IPS DF 6.9 (cell line): ENCODE measurements at regions not wholly inside any gene's neighbourhood (a gene's known extent, or its start where the extent isn't known, plus 50 kb on each side); places are given as distances from the start of the nearest gene placed in this dataset.

Experiments
- DNase-seq: peaks from one replicate; pipeline ENCODE4 v3.0.0-alpha.2; 2013; ENCODE audit warnings: low read depth, low spot score
- H3K27ac ChIP-seq: one replicate; pipeline ENCODE4 v1.5.1; 2013; ENCODE audit warnings: low read length, control low read depth
- H3K27me3 ChIP-seq: 2 replicates; pipeline ENCODE4 v1.6.1; 2013; ENCODE audit warnings: mild to moderate bottlenecking, low read length; ENCODE audit not compliant: control insufficient read depth, insufficient read depth
- H3K36me3 ChIP-seq: 2 replicates; pipeline ENCODE4 v1.6.1; 2013; ENCODE audit warnings: low read length; ENCODE audit not compliant: control insufficient read depth, insufficient read depth
- H3K4me1 ChIP-seq: 2 replicates; pipeline ENCODE4 v1.6.1; 2013; ENCODE audit warnings: low read length; ENCODE audit not compliant: control insufficient read depth, insufficient read depth
- H3K4me3 ChIP-seq: 2 replicates; pipeline ENCODE4 v1.5.1; 2013; ENCODE audit warnings: mild to moderate bottlenecking, low read length
- H3K9me3 ChIP-seq: 2 replicates; pipeline ENCODE4 v1.6.1; 2013; ENCODE audit warnings: low read length, inconsistent platforms; ENCODE audit not compliant: control insufficient read depth, insufficient read depth
- WGBS: extraction: QIAGEN DNeasy Blood & Tissue Kit; methylation state at CpG from one replicate; pipeline ENCODE4 v1.1.7; 2013; ENCODE audit warnings: mixed read lengths, missing lambda C conversion rate; ENCODE audit not compliant: insufficient read length, insufficient coverage; 5-methylcytosine and 5-hydroxymethylcytosine counted together

DNA sequence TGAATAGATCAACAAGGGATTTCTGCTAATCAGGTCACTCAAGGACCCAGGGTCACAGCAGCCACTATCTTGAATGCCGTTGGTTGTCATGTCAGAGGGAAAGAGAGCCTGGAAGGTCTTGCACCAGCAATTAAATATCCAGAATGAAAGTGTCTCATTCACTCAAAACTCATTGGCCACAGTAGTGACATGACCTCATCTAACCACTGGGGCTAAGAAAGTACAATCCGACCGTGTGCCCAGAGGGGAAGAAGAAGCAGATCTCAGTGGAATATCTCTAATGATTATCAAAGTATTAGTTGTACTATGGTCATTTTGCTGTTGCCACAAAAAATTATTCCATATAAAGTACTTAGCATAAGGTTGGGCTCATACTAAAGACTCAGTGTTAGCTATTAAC lies 210.0 kb downstream of the QDPR start:
- Histone ChIP-seq H3K9me3 (no peaks in the 10 kb centered on the region; the same call in 1 of the 2 replicates), H3K27me3 (no peaks in the 10 kb centered on the region), H3K27ac (no peak overlapping the region), H3K36me3 (no peaks in the 10 kb centered on the region), H3K4me1 (no peaks in the 10 kb centered on the region), H3K4me3 (no peak overlapping the region)
- WGBS, result no CpG with 5 or more reads among the region's 3 CpGs
- no peak for DNase-seq

DNA sequence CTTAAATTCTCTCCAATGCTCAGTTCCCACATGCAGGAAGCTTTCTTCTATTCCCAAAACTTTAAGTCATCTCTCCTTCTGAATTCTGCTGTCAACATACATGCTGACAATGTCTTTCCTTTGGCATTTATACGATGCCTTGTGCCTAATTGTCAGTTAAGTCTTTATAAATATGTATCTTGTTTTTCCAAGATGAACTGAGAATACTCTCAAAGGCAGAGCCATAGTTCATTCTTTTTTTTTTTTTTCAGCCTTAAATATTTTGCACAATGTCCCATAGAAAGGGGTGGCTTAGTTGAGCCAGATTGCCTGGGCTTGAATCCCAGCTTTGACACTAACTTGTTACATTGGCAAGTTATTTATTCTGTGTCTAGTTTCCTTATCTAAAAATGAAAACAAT lies 210.6 kb downstream of the QDPR start:
- Histone ChIP-seq H3K4me3 (no peak overlapping the region), H3K36me3 (no peaks in the 10 kb centered on the region), H3K4me1 (no peaks in the 10 kb centered on the region), H3K27ac (no peak overlapping the region), H3K9me3 (no peaks in the 10 kb centered on the region; the same call in 1 of the 2 replicates), H3K27me3 (no peaks in the 10 kb centered on the region)
- no CpG with 5 or more reads among the region's 1 CpG for WGBS
- DNase-seq, result no peak

- Histone ChIP-seq H3K4me3 (no peak overlapping the region), H3K27ac (no peak overlapping the region), H3K9me3 (no peaks in the 10 kb centered on the region; the same call in 1 of the 2 replicates), H3K36me3 (no peaks in the 10 kb centered on the region), H3K27me3 (no peaks in the 10 kb centered on the region), H3K4me1 (no peaks in the 10 kb centered on the region)
- WGBS, result no CpG with 5 or more reads among the region's 8 CpGs
- no peak for DNase-seq
These were observed 214.7 kb downstream of the QDPR start for GRCh38 chr4:17296921-17297890.

DNA sequence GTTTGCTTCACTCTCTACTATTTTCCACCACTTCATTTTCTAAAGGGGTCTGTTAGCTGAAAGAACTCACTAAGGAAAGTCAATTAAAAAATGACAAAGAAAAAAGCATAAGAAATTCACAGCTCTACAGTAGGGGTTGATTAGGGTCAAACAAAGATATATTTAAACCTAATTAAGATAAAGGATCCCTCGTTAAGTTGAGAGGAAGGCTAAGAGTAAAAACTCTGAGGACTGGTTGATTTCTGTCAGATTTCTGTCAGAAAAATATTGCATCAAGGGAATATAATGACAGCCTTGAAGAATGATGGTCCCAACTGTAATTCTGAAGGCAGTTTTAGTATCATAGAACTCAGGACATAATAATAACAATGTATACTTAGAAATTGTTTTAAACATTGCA lies 218.0 kb downstream of the QDPR start:
- no peaks in the 10 kb centered on the region for H3K4me1 ChIP-seq
- H3K27ac ChIP-seq, result no peak overlapping the region
- no peak overlapping the region for H3K4me3 ChIP-seq
- no peaks in the 10 kb centered on the region for H3K36me3 ChIP-seq
- H3K9me3 ChIP-seq, result no peaks in the 10 kb centered on the region
- H3K27me3 ChIP-seq, result no peaks in the 10 kb centered on the region
- no CpG with 5 or more reads among the region's 1 CpG for WGBS
- DNase-seq, result no peak

DNA sequence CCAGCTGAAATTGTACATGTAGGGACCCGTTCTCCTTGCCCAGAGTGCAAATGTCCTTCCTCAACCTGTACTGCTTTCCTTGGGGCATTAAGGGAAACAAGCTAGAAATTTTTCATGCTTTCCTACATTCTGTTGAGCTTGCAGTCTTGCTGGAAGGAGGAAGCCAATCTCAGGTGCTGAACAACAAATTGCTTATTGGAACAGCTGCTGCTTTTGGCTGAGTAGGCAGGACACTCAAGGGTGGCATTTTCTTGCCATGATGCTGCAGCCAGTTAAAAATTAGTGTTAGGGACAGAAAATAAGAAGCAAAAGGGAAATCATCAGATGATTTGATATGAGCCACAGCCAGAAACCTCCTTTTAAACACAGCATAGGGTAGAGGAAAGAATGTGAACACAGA lies 223.7 kb downstream of the QDPR start:
- no CpG with 5 or more reads among the region's 1 CpG for WGBS

DNA sequence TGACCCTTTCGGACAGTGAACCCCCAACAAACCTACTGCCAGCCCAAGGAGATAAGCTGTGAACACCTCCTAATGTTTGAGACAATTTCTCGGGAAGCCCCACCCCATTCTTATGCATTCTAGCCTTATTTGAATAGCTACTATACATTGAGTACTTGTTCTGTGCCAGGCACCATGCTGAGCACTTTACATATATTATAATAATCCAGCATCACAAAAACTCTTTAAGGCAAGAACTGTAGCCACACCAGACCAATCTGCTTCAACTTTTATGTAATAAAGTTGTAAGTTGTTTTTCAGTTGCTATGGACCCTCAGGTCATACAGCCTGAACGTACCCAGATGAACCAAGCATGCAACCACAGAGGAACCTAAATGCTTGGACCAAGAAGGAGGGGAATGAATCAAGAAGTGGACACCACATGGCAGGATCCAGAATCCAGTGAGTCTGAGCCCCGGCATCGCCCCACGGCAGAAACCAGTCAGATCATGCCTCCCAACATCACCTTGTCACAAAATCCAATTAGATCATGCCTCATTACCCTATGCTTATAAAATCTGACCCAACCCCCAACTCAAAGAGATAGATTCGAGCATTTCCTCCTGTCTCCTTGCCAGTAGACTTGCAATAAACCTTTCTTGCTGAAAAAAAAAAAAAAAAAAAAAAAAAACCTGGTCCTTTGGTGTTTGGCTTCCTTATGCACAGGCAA lies 225.0 kb downstream of the QDPR start:
- H3K36me3 ChIP-seq, result no peaks in the 10 kb centered on the region
- H3K27me3 ChIP-seq, result no peaks in the 10 kb centered on the region
- no peak for DNase-seq
- H3K4me3 ChIP-seq, result no peak overlapping the region
- no CpG with 5 or more reads among the region's 7 CpGs for WGBS
- H3K27ac ChIP-seq, result no peak overlapping the region
- no peaks in the 10 kb centered on the region for H3K9me3 ChIP-seq
- peaks cover 3% of the 10 kb centered on the region; the same call in 1 of the 2 replicates for H3K4me1 ChIP-seq

More for the DNA sequence above, 223.7 kb downstream of the QDPR start:
- Histone ChIP-seq H3K9me3 (no peaks in the 10 kb centered on the region), H3K27ac (no peak overlapping the region), H3K36me3 (no peaks in the 10 kb centered on the region), H3K4me1 (peaks cover 3% of the 10 kb centered on the region; the same call in 1 of the 2 replicates), H3K4me3 (no peak overlapping the region), H3K27me3 (no peaks in the 10 kb centered on the region)
- DNase-seq, result no peak

DNA sequence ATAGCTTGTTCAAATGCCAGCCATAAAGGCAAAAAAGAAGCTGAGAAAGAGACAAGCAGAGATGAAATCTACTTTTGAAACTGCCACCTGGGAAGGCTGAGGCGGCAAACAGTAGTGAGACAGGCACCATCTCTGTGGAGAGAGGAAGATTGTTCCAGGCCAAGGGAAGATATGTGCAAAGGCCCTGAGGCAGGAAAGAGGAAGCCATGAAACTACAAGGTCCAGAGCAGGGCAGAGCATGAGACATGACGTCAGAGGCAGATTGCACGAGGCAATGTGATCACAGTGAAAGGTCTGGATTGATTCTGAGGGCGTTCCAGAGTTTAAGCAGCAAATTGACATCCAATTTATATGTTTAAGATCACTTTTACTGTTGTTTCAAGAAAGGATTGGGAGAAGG lies 226.1 kb downstream of the QDPR start:
- no peak overlapping the region for H3K4me3 ChIP-seq
- no CpG with 5 or more reads among the region's 4 CpGs for WGBS
- no peaks in the 10 kb centered on the region for H3K9me3 ChIP-seq
- peaks cover 3% of the 10 kb centered on the region; the same call in 1 of the 2 replicates for H3K4me1 ChIP-seq
- H3K27me3 ChIP-seq, result no peaks in the 10 kb centered on the region
- no peak for DNase-seq
- no peak overlapping the region for H3K27ac ChIP-seq
- H3K36me3 ChIP-seq, result no peaks in the 10 kb centered on the region

DNA sequence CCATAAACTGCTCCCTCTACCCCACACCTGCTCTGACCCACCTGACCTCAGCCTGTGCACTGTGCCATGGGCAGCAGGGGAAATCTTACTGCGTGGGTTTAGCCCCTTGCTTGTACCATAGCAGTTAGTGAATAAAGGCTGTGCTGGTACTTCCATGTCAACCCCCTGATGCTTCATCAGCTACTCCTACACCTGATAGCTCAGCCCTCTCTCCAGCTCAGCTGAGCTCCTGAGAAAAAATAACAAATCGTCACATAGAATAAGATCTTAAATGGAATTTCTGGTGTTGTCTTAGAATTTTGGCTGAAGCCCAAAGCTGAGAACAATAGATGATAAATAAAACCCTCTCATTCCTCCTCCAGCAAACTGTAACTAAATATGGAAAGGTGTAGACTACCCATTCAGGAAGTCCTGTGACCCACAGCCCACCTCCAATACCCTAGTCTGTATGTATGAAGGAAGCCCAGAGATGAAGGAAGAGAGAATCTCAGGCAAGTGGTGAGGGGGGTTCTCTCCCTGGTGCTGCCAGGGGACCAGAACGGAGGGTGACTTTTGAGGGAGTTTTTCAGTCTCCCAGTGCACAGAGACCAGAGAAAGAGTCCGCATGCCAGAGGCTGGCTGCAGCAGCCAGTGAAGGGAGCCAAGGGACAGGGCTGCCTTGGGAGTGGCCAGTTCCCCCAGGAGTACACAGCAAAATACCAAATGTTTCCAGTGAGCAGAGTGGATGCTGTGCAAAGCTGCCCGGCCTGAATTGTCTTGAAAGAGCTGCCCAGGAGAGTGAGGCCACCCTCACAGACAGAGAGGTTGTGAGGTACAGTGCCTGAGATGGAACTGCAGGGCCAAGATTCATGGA lies 227.3 kb downstream of the QDPR start:
- H3K36me3 ChIP-seq, result no peaks in the 10 kb centered on the region
- H3K27me3 ChIP-seq, result no peaks in the 10 kb centered on the region
- DNase-seq, result no peak
- H3K4me3 ChIP-seq, result no peak overlapping the region
- WGBS, result no CpG with 5 or more reads among the region's 5 CpGs
- no peak overlapping the region for H3K27ac ChIP-seq
- peaks cover 3% of the 10 kb centered on the region; the same call in 1 of the 2 replicates for H3K4me1 ChIP-seq
- H3K9me3 ChIP-seq, result no peaks in the 10 kb centered on the region

GRCh38 chr4:17283832-17284231 lies 228.1 kb downstream of the QDPR start:
- H3K27me3 ChIP-seq, result no peaks in the 10 kb centered on the region
- no peak for DNase-seq
- H3K4me1 ChIP-seq, result peaks cover 3% of the 10 kb centered on the region; the same call in 1 of the 2 replicates
- H3K36me3 ChIP-seq, result no peaks in the 10 kb centered on the region
- no peak overlapping the region for H3K27ac ChIP-seq
- H3K4me3 ChIP-seq, result no peak overlapping the region
- no peaks in the 10 kb centered on the region for H3K9me3 ChIP-seq
- WGBS, result no CpG with 5 or more reads among the region's 4 CpGs

GRCh38 chr4:17283251-17283650 lies 228.6 kb downstream of the QDPR start:
- Histone ChIP-seq H3K27ac (no peak overlapping the region), H3K4me3 (no peak overlapping the region), H3K9me3 (no peaks in the 10 kb centered on the region), H3K27me3 (no peaks in the 10 kb centered on the region), H3K4me1 (peaks cover 3% of the 10 kb centered on the region; the same call in 1 of the 2 replicates), H3K36me3 (no peaks in the 10 kb centered on the region)
- no CpG with 5 or more reads among the region's 7 CpGs for WGBS
- no peak for DNase-seq
